Smooth muscle cell (in vitro differentiated cells): ENCODE measurements at regions not wholly inside any gene's neighbourhood (a gene's known extent, or its start where the extent isn't known, plus 50 kb on each side); places are given as distances from the start of the nearest gene placed in this dataset.

Experiments
- DNase-seq: peaks from one replicate; lab custom pipeline; 2025; ENCODE audit not compliant: unreplicated experiment; lab: John Stamatoyannopoulos, UW
- H2AFZ ChIP-seq: fragments of 200-600 bp; sonication (generic); 2 replicates; pipeline ENCODE4 v1.6.0; 2016; ENCODE audit warnings: antibody characterized with exemption, low read depth, mild to moderate bottlenecking
- H3F3A ChIP-seq: fragments of 200-600 bp; sonication (generic); 2 replicates; pipeline ENCODE4 v1.6.0; 2017; ENCODE audit warnings: antibody characterized with exemption, low read depth
- H3K27ac ChIP-seq: fragments of 200-600 bp; sonication (generic); 2 replicates; pipeline ENCODE4 v1.5.1; 2016; ENCODE audit warnings: low read depth, mild to moderate bottlenecking
- H3K27me3 ChIP-seq: fragments of 200-600 bp; sonication (generic); 2 replicates; pipeline ENCODE4 v1.6.1; 2016; ENCODE audit warnings: low read depth, mild to moderate bottlenecking
- H3K36me3 ChIP-seq: fragments of 200-600 bp; sonication (generic); 2 replicates; pipeline ENCODE4 v1.5.1; 2016; ENCODE audit warnings: low read depth
- H3K4me1 ChIP-seq: fragments of 200-600 bp; sonication (generic); 2 replicates; pipeline ENCODE4 v1.5.1; 2016; ENCODE audit warnings: low read depth
- H3K4me2 ChIP-seq: fragments of 200-600 bp; sonication (generic); 2 replicates; pipeline ENCODE4 v1.6.0; 2016; ENCODE audit warnings: mild to moderate bottlenecking
- H3K4me3 ChIP-seq: fragments of 200-600 bp; sonication (generic); 2 replicates; pipeline ENCODE4 v1.5.1; 2016; ENCODE audit warnings: mild to moderate bottlenecking
- H3K79me2 ChIP-seq: fragments of 200-600 bp; sonication (generic); 2 replicates; pipeline ENCODE4 v1.6.0; 2016; ENCODE audit warnings: low read depth, mild to moderate bottlenecking
- H3K9ac ChIP-seq: fragments of 200-600 bp; sonication (generic); 2 replicates; pipeline ENCODE4 v1.6.0; 2016; ENCODE audit warnings: low read depth
- H3K9me3 ChIP-seq: fragments of 200-600 bp; sonication (generic); replicated peaks from 2 replicates; pipeline ENCODE4 v1.5.1; 2016; ENCODE audit warnings: low read depth
- H4K20me1 ChIP-seq: fragments of 200-600 bp; sonication (generic); 2 replicates; pipeline ENCODE4 v1.6.0; 2016; ENCODE audit warnings: low read depth
- WGBS: methylation state at CpG from one replicate; pipeline ENCODE4 v1.1.7; 2016; ENCODE audit warnings: low lambda C conversion rate; 5-methylcytosine and 5-hydroxymethylcytosine counted together
- TF ChIP-seq, protein P1 (sequence below): fragments of 200-600 bp; sonication (generic); IDR thresholded peaks from 2 replicates; pipeline ENCODE4 v1.5.1; 2017; ENCODE audit warnings: borderline replicate concordance, mild to moderate bottlenecking, antibody characterized with exemption; ENCODE audit not compliant: insufficient read depth, poor library complexity, severe bottlenecking

- no peaks in the 10 kb centered on the region for H4K20me1 ChIP-seq
- 94% methylated on average over 21 of the region's 21 CpGs for WGBS
- peak overlapping the region; percentile 93 for H3K27ac ChIP-seq
Observed at GRCh38 chr17:77828749-77829539, 129.6 kb upstream of the TNRC6C start.

GRCh38 chr17:77829843-77830799, 128.4 kb upstream of the TNRC6C start:
- H3K27ac ChIP-seq, result peak overlapping the region; percentile 93
- TF ChIP-seq, protein P1, sequence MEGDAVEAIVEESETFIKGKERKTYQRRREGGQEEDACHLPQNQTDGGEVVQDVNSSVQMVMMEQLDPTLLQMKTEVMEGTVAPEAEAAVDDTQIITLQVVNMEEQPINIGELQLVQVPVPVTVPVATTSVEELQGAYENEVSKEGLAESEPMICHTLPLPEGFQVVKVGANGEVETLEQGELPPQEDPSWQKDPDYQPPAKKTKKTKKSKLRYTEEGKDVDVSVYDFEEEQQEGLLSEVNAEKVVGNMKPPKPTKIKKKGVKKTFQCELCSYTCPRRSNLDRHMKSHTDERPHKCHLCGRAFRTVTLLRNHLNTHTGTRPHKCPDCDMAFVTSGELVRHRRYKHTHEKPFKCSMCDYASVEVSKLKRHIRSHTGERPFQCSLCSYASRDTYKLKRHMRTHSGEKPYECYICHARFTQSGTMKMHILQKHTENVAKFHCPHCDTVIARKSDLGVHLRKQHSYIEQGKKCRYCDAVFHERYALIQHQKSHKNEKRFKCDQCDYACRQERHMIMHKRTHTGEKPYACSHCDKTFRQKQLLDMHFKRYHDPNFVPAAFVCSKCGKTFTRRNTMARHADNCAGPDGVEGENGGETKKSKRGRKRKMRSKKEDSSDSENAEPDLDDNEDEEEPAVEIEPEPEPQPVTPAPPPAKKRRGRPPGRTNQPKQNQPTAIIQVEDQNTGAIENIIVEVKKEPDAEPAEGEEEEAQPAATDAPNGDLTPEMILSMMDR, result no peak
- peak overlapping the region; percentile 72 for H3K4me2 ChIP-seq
- no peaks in the 10 kb centered on the region for H3K79me2 ChIP-seq
- no peaks in the 10 kb centered on the region for H3K9me3 ChIP-seq
- no peaks in the 10 kb centered on the region for H3F3A ChIP-seq
- no peaks in the 10 kb centered on the region for H4K20me1 ChIP-seq
- no peak overlapping the region for H3K4me3 ChIP-seq
- peak; percentile 29 for DNase-seq
- H2AFZ ChIP-seq, result no peak overlapping the region
- WGBS, result 33% methylated on average over 14 of the region's 16 CpGs
- no peaks in the 10 kb centered on the region for H3K27me3 ChIP-seq
- no peaks in the 10 kb centered on the region for H3K36me3 ChIP-seq
- peaks cover 34% of the 10 kb centered on the region for H3K4me1 ChIP-seq
- H3K9ac ChIP-seq, result peak overlapping the region; percentile 67

More at GRCh38 chr17:77828749-77829539, 129.6 kb upstream of the TNRC6C start:
- no peaks in the 10 kb centered on the region for H3K27me3 ChIP-seq
- H3K9me3 ChIP-seq, result no peaks in the 10 kb centered on the region
- TF ChIP-seq, protein P1, result no peak
- H3K4me3 ChIP-seq, result no peak overlapping the region
- H3K79me2 ChIP-seq, result no peaks in the 10 kb centered on the region
- peaks cover 29% of the 10 kb centered on the region for H3K4me1 ChIP-seq
- peak overlapping the region; percentile 70 for H3K4me2 ChIP-seq
- H3F3A ChIP-seq, result no peaks in the 10 kb centered on the region
- DNase-seq, result no peak
- H2AFZ ChIP-seq, result no peak overlapping the region
- H3K36me3 ChIP-seq, result no peaks in the 10 kb centered on the region
- no peak overlapping the region for H3K9ac ChIP-seq

DNA sequence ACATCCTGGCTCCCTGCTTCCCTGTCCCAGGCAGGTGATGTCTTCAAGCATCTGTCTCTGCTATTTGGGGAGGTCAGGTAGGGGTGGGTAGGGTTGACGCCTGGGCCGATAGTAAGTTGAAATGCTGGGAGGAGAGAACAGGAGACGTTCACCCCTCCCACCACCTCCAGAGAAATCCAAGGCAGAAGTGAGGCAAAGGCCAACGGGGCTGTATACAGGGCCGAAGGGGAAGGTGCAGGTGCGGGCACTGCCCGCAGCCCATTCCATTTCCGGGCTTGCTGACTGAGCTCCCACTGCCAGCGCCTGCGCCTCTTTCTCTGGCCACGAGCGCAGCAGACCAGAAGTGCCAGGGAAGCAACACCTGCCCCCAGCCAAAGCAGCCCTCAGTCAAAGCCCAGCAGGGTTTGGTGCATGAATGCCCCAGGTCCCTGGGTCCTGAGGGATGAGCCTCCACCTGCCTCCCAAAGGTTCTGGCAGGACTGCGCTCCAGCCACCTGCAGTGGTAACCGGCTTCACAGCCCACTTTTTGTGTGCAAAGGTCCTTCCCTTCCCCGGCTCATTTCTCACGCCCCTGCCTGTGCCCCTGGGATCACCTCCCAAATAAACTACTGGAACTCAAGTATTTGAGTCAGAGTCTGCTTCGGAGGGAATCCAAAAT, 127.6 kb upstream of the TNRC6C start:
- peaks cover 34% of the 10 kb centered on the region for H3K4me1 ChIP-seq
- no peak overlapping the region for H2AFZ ChIP-seq
- H3F3A ChIP-seq, result no peaks in the 10 kb centered on the region
- H3K36me3 ChIP-seq, result no peaks in the 10 kb centered on the region
- H3K27ac ChIP-seq, result peak overlapping the region; percentile 93
- peak overlapping the region; percentile 36 for H3K9ac ChIP-seq
- H4K20me1 ChIP-seq, result no peaks in the 10 kb centered on the region
- DNase-seq, result no peak
- TF ChIP-seq, protein P1, result no peak
- H3K9me3 ChIP-seq, result no peaks in the 10 kb centered on the region
- no peaks in the 10 kb centered on the region for H3K27me3 ChIP-seq
- WGBS, result 88% methylated on average over 17 of the region's 17 CpGs
- no peak overlapping the region for H3K4me3 ChIP-seq
- no peaks in the 10 kb centered on the region for H3K79me2 ChIP-seq
- H3K4me2 ChIP-seq, result peak overlapping the region; percentile 72
